Panc1 (cell line): ENCODE measurements at regions not wholly inside any gene's neighbourhood (a gene's known extent, or its start where the extent isn't known, plus 50 kb on each side); places are given as distances from the start of the nearest gene placed in this dataset.

Experiments used
- POLR2AphosphoS5 ChIP-seq: IDR thresholded peaks from 2 replicates; pipeline ENCODE4 v1.6.1; 2012; ENCODE audit warnings: mild to moderate bottlenecking, low read depth, low read length, moderate library complexity
- REST ChIP-seq, 2 experiments: IDR thresholded peaks; 2 replicates each; pipeline ENCODE4 v1.6.1; 2011 to 2012; ENCODE audit warnings: low read depth in 2 of 2, control low read depth in 1 of 2, low read length in 1 of 2, mild to moderate bottlenecking in 1 of 2, moderate library complexity in 1 of 2; ENCODE audit not compliant: insufficient read depth in 1 of 2
- TCF7L2 ChIP-seq: IDR thresholded peaks from 2 replicates; pipeline ENCODE4 v1.6.1; 2011; ENCODE audit warnings: mild to moderate bottlenecking, low read depth, low read length, inconsistent platforms
- TF ChIP-seq, protein P1 (sequence below): fragments of 450-650 bp; IDR thresholded peaks from 2 replicates; pipeline ENCODE4 v1.5.1; 2017; ENCODE audit warnings: mild to moderate bottlenecking

- TF ChIP-seq, protein P1, sequence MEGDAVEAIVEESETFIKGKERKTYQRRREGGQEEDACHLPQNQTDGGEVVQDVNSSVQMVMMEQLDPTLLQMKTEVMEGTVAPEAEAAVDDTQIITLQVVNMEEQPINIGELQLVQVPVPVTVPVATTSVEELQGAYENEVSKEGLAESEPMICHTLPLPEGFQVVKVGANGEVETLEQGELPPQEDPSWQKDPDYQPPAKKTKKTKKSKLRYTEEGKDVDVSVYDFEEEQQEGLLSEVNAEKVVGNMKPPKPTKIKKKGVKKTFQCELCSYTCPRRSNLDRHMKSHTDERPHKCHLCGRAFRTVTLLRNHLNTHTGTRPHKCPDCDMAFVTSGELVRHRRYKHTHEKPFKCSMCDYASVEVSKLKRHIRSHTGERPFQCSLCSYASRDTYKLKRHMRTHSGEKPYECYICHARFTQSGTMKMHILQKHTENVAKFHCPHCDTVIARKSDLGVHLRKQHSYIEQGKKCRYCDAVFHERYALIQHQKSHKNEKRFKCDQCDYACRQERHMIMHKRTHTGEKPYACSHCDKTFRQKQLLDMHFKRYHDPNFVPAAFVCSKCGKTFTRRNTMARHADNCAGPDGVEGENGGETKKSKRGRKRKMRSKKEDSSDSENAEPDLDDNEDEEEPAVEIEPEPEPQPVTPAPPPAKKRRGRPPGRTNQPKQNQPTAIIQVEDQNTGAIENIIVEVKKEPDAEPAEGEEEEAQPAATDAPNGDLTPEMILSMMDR: no peak
- TF ChIP-seq TCF7L2 (no peak), POLR2AphosphoS5 (no peak), REST (IDR thresholded peaks at IDR 0.05; ENCODE audit: insufficient read depth in 1 of 2, low read depth in 2 of 2, low read length in 1 of 2) (no peak)
These were observed 65.3 kb upstream of the VGLL2 start for GRCh38 chr6:117200067-117200466.
